SK-N-SH (cell line): ENCODE measurements at regions not wholly inside any gene's neighbourhood (a gene's known extent, or its start where the extent isn't known, plus 50 kb on each side); places are given as distances from the start of the nearest gene placed in this dataset.

Experiments
- CTCF ChIA-PET: fragments of 300-600, 350-600 bp; formaldehyde crosslinking; extraction: SDS; loops from one replicate; lab custom pipeline; 2021; lab: Yijun Ruan, JAX
- POLR2A ChIA-PET: fragments of 350-600 bp; sonication (Branson Sonifier 250); formaldehyde crosslinking; extraction: SDS; loops from one replicate; lab custom pipeline; 2020; ENCODE audit warnings: antibody characterized with exemption, inconsistent platforms; lab: Yijun Ruan, JAX
- DNase-seq: peaks from one replicate; pipeline ENCODE4 v3.0.0; 2012
- H2AFZ ChIP-seq: fragments of 200-600 bp; sonication (generic); 2 replicates; pipeline ENCODE4 v1.8.1; 2016; ENCODE audit warnings: antibody characterized with exemption, mild to moderate bottlenecking, low read depth
- H3F3A ChIP-seq: fragments of 200-600 bp; sonication (generic); replicated peaks from 2 replicates; pipeline ENCODE3; 2016; ENCODE audit warnings: antibody characterized with exemption, mild to moderate bottlenecking; ENCODE audit not compliant: insufficient read depth
- H3K27ac ChIP-seq, 2 experiments: fragments of 200-500 bp in 1 of 2; fragments of 200-600 bp in 1 of 2; sonication (Bioruptor generic) in 1 of 2; sonication (generic), shearing (Covaris generic) in 1 of 2; 2 replicates each; pipeline versions ENCODE4 v1.5.1 to v1.6.1; 2014 to 2016; ENCODE audit warnings: low read depth in 2 of 2, inconsistent platforms in 1 of 2, low read length in 1 of 2, mild to moderate bottlenecking in 1 of 2, mixed read lengths in 1 of 2
- H3K27me3 ChIP-seq: fragments of 200-600 bp; sonication (generic), shearing (Covaris generic); 2 replicates; pipeline ENCODE4 v1.6.1; 2016; ENCODE audit warnings: mixed run types; ENCODE audit not compliant: insufficient read depth
- H3K36me3 ChIP-seq, 2 experiments: fragments of 200-500 bp in 1 of 2; fragments of 200-600 bp in 1 of 2; sonication (Bioruptor generic) in 1 of 2; sonication (generic) in 1 of 2; replicated peaks in 1 of 2; 2 replicates each; pipeline versions ENCODE3 to v1.5.1; 2014 to 2016; ENCODE audit warnings: low read length in 1 of 2, mild to moderate bottlenecking in 1 of 2; ENCODE audit not compliant: insufficient read depth in 2 of 2, control insufficient read depth in 1 of 2
- H3K4me1 ChIP-seq, 2 experiments: fragments of 200-500 bp in 1 of 2; fragments of 200-600 bp in 1 of 2; sonication (Bioruptor generic) in 1 of 2; sonication (generic), shearing (Covaris generic) in 1 of 2; 2 replicates each; pipeline versions ENCODE4 v1.5.1 to v1.6.1; 2014 to 2016; ENCODE audit warnings: low read depth in 1 of 2, low read length in 1 of 2, mixed run types in 1 of 2; ENCODE audit not compliant: insufficient read depth in 2 of 2, control insufficient read depth in 1 of 2
- H3K4me2 ChIP-seq: fragments of 200-600 bp; sonication (generic), shearing (Covaris generic); 2 replicates; pipeline ENCODE4 v1.6.1; 2017; ENCODE audit warnings: mixed run types
- H3K4me3 ChIP-seq, 2 experiments: fragments of 200-500 bp in 1 of 2; fragments of 200-600 bp in 1 of 2; sonication (Bioruptor generic) in 1 of 2; sonication (generic), shearing (Covaris generic) in 1 of 2; 2 replicates each; pipeline versions ENCODE4 v1.5.1 to v1.8.1; 2014 to 2016; ENCODE audit warnings: low read depth in 2 of 2, inconsistent platforms in 1 of 2, low read length in 1 of 2, mild to moderate bottlenecking in 1 of 2, mixed read lengths in 1 of 2, moderate library complexity in 1 of 2
- H3K79me2 ChIP-seq: fragments of 200-600 bp; sonication (generic); 2 replicates; pipeline ENCODE4 v1.8.1; 2017; ENCODE audit warnings: mild to moderate bottlenecking; ENCODE audit not compliant: insufficient read depth
- H3K9ac ChIP-seq: fragments of 200-600 bp; sonication (generic); 2 replicates; pipeline ENCODE4 v1.6.1; 2017; ENCODE audit warnings: mixed run types
- H3K9me2 ChIP-seq: fragments of 200-600 bp; sonication (generic); 2 replicates; pipeline ENCODE4 v1.6.1; 2017; ENCODE audit warnings: mixed run types
- H3K9me3 ChIP-seq: fragments of 200-600 bp; sonication (generic); 2 replicates; pipeline ENCODE4 v1.6.1; 2017; ENCODE audit warnings: mixed run types, mild to moderate bottlenecking, moderate library complexity
- H4K20me1 ChIP-seq: fragments of 200-600 bp; sonication (generic); 2 replicates; pipeline ENCODE4 v1.6.1; 2017; ENCODE audit warnings: mild to moderate bottlenecking, mixed run types; ENCODE audit not compliant: insufficient read depth
- EP300 ChIP-seq, 2 experiments: IDR thresholded peaks; 2 replicates each; pipeline versions ENCODE4 v1.4.0 to v1.6.1; 2012; ENCODE audit warnings: borderline replicate concordance in 1 of 2, low read depth in 1 of 2, low read length in 1 of 2
- FOSL2 ChIP-seq: IDR thresholded peaks from 2 replicates; pipeline ENCODE4 v1.4.0; 2012; ENCODE audit warnings: low read depth, mild to moderate bottlenecking, moderate library complexity, borderline replicate concordance
- JUND ChIP-seq: IDR thresholded peaks from 2 replicates; pipeline ENCODE4 v1.4.0; 2012
- MXI1 ChIP-seq: IDR thresholded peaks from 2 replicates; pipeline ENCODE4 v1.6.1; 2012; ENCODE audit warnings: mild to moderate bottlenecking, low read depth, low read length, improper control_type of control experiment
- POLR2AphosphoS5 ChIP-seq: IDR thresholded peaks from 2 replicates; pipeline ENCODE4 v1.6.1; 2012; ENCODE audit warnings: low read depth, low read length
- RCOR1 ChIP-seq: fragments of 150-350 bp; IDR thresholded peaks from 2 replicates; pipeline ENCODE4 v1.6.1; 2017; ENCODE audit warnings: antibody characterized with exemption, low read length
- RXRA ChIP-seq: IDR thresholded peaks from 2 replicates; pipeline ENCODE4 v1.4.0; 2012; ENCODE audit warnings: low read depth, mild to moderate bottlenecking, borderline replicate concordance
- SIN3A ChIP-seq: IDR thresholded peaks from 2 replicates; pipeline ENCODE4 v1.6.1; 2012; ENCODE audit warnings: low read depth, mild to moderate bottlenecking, low read length, moderate library complexity, borderline replicate concordance
- SMC3 ChIP-seq: IDR thresholded peaks from 2 replicates; pipeline ENCODE4 v1.6.1; 2012; ENCODE audit warnings: low read depth, low read length, improper control_type of control experiment
- TAF1 ChIP-seq: IDR thresholded peaks from 2 replicates; pipeline ENCODE4 v1.6.1; 2012; ENCODE audit warnings: low read depth, mild to moderate bottlenecking, low read length, moderate library complexity, borderline replicate concordance
- WGBS: methylation state at CpG from one replicate; pipeline ENCODE4 v1.1.6; 2017; ENCODE audit warnings: low lambda C conversion rate; 5-methylcytosine and 5-hydroxymethylcytosine counted together
- TF ChIP-seq, protein P1 (sequence below): IDR thresholded peaks from 2 replicates; pipeline ENCODE4; 2012
- TF ChIP-seq, protein P2 (sequence below): IDR thresholded peaks from 2 replicates; pipeline ENCODE4 v1.4.0; 2012; ENCODE audit warnings: low read depth, borderline replicate concordance
- TF ChIP-seq, protein P3 (sequence below): fragments of 150-350 bp; IDR thresholded peaks from 2 replicates; pipeline ENCODE4 v1.6.1; 2017; ENCODE audit warnings: antibody characterized with exemption, low read length, low read depth, borderline replicate concordance

DNA sequence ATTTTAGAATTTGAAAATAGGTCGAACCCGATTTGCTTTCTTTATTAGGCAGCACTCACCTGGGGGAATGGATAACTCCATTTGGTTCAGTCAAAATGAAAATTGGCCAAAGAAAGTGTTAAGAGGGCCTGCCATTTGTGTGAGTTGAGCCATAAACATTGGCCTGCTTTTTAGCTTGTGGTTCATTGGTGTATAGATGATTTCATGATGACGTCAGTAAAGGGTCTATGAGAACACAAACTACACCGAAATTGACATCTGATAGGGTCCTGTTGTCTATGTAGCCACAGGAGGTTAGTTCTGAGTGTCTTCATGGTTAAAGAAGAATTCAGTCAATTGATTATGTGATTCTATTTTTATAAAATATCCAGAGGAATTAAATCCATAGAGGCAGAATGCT is 1001.5 kb upstream of the EEF2KMT start (continued):
- no peak for TF ChIP-seq FOSL2
- no peak for TF ChIP-seq POLR2AphosphoS5
- TF ChIP-seq RCOR1 = no peak
- TF ChIP-seq, protein P1, sequence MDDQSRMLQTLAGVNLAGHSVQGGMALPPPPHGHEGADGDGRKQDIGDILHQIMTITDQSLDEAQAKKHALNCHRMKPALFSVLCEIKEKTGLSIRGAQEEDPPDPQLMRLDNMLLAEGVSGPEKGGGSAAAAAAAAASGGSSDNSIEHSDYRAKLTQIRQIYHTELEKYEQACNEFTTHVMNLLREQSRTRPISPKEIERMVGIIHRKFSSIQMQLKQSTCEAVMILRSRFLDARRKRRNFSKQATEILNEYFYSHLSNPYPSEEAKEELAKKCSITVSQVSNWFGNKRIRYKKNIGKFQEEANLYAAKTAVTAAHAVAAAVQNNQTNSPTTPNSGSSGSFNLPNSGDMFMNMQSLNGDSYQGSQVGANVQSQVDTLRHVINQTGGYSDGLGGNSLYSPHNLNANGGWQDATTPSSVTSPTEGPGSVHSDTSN = no peak
- TF ChIP-seq SIN3A = no peak
- no peak for TF ChIP-seq MXI1
- TF ChIP-seq RXRA = no peak
- TF ChIP-seq, protein P2, sequence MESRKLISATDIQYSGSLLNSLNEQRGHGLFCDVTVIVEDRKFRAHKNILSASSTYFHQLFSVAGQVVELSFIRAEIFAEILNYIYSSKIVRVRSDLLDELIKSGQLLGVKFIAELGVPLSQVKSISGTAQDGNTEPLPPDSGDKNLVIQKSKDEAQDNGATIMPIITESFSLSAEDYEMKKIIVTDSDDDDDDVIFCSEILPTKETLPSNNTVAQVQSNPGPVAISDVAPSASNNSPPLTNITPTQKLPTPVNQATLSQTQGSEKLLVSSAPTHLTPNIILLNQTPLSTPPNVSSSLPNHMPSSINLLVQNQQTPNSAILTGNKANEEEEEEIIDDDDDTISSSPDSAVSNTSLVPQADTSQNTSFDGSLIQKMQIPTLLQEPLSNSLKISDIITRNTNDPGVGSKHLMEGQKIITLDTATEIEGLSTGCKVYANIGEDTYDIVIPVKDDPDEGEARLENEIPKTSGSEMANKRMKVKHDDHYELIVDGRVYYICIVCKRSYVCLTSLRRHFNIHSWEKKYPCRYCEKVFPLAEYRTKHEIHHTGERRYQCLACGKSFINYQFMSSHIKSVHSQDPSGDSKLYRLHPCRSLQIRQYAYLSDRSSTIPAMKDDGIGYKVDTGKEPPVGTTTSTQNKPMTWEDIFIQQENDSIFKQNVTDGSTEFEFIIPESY = no peak
- TF ChIP-seq JUND = no peak
- TF ChIP-seq SMC3 = no peak
- TF ChIP-seq EP300 (IDR thresholded peaks at IDR 0.05; ENCODE audit: borderline replicate concordance in 1 of 2, low read depth in 1 of 2, low read length in 1 of 2) = no peak
- no peak for TF ChIP-seq TAF1

DNA sequence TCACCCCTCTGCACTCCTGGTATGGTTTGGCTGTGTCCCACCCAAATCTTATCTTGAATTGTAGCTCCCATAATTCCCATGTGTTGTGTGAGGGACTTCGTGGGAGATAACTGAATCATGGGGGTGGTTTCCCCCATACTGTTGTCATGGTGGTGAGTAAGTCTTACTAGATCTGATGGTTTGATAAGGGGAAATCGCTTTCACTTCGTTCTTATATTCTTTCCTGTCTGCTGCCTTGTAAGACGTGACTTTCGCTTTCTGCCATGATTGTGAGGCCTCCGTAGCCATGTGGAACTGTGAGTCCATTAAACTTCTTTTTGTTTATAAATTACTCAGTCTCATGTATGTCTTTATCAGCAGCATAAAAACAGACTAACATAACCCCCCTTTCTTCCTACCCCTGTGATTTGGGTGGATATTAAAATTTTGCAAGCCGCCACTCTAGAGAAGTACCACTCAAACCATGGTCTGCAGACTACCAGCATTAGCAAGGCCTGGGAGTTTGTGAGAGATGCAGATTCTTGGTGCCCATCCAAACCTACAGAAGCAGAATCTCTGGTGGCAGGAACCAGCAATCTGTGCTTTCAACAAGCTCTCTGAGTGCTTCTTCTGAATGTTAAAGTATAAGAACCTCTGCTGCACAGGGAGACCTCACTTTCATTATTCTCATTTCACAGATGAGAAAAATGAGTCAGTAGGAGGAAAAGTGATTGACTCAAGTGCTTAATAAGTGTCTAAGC is 999.5 kb upstream of the EEF2KMT start:
- no peak overlapping the region for H3K27ac ChIP-seq
- H3K79me2 ChIP-seq = no peaks in the 10 kb centered on the region
- no peaks in the 10 kb centered on the region for H3K27me3 ChIP-seq
- H3K4me1 ChIP-seq = peaks cover 0 to 6% of the 10 kb centered on the region in 2 experiments; a peak in 1 of 4 replicates
- no peak for DNase-seq
- no peak overlapping the region for H3K9ac ChIP-seq
- H3K4me2 ChIP-seq = no peak overlapping the region
- no peaks in the 10 kb centered on the region for H3K9me3 ChIP-seq
- H3F3A ChIP-seq = no peaks in the 10 kb centered on the region
- WGBS = 35% methylated on average over 7 of the region's 7 CpGs
- no peak for TF ChIP-seq MXI1
- TF ChIP-seq, protein P3, sequence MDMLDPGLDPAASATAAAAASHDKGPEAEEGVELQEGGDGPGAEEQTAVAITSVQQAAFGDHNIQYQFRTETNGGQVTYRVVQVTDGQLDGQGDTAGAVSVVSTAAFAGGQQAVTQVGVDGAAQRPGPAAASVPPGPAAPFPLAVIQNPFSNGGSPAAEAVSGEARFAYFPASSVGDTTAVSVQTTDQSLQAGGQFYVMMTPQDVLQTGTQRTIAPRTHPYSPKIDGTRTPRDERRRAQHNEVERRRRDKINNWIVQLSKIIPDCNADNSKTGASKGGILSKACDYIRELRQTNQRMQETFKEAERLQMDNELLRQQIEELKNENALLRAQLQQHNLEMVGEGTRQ = no peak
- CTCF ChIA-PET = no interaction called here
- no peak overlapping the region for H3K4me3 ChIP-seq
- POLR2A ChIA-PET = no interaction called here
- no peak overlapping the region for H2AFZ ChIP-seq
- H3K36me3 ChIP-seq = no peaks in the 10 kb centered on the region
- H3K9me2 ChIP-seq = no peaks in the 10 kb centered on the region
- no peaks in the 10 kb centered on the region for H4K20me1 ChIP-seq
